ENCODE measurements at regions not wholly inside any gene's neighbourhood (a gene's known extent, or its start where the extent isn't known, plus 50 kb on each side); places are given as distances from the start of the nearest gene placed in this dataset.
A peak's percentile ranks its signal among the peaks of the same experiment; 100 is the strongest.
"Not testable (repeated sequence)": the region's sequence is repeated elsewhere in the genome, so short reads cannot be mapped to it uniquely, and the experiment has no call there.

DNA sequence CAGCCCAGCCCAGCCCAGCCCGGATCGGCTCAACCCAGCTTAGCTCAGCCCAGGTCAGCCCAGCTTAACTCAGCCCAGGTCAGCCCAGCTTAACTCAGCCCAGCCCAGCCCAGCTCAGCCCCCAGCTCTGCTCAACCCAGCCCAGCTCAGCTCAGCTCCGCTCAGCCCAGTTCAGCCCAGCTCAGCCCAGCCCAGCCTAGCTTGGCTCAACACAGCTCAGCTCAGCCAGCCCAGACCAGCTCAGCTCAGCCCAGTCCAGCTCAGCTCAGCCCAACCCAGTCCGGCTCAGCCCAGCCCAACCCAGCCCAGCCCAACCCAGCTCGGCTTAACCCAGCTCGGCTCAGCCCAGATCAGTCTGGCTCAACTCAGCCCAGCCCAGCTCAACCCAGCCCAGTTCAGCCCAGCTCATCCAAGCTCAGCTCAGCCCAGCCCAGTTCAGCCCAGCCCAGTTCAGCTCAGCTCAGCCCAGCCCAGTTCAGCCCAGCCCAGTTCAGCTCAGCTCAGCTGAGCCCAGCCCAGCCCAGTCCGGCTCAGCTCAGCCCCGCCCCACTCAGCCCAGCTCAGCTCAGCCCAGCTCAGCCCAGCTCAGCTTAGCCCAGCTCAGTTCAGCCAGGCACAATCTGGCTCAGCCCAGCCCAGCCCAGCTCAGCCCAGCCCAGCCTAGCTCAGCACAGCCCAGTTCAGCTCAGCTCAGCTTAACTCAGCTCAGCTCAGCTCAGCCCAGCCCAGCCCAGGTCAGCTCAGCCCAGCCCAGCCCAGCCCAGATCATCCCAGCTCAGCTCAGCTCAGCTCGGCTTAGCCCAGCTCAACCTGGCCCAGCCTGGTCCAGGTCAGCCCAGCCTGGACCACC lies 331.7 kb downstream of the TMEM121 start:
- Mint-ChIP-seq H3K4me3 (peak overlapping the region; percentile 77), H3K4me1 (ENCODE audit: low read depth) (peaks cover 60% of the 10 kb centered on the region), H3K36me3 (ENCODE audit: low read depth) (peaks cover 7% of the 10 kb centered on the region), H3K27ac (peak overlapping the region; percentile 96), H3K27me3 (no peaks in the 10 kb centered on the region), H3K9me3 (no peaks in the 10 kb centered on the region)
- POLR2A ChIA-PET = no interaction called here
- ATAC-seq (peak; percentile 7), DNase-seq (peak; percentile 36)
- CTCF ChIA-PET = interaction anchor here (0.9 to 1.4 kb wide), 2 partner anchors 10 to 86 kb away, joined by 3 to 4 read pairs; no protein-coding TSS in a partner anchor
- intact Hi-C loops (cut with micrococcal nuclease) = no loop called here
- no peak for TF ChIP-seq CTCF (IDR thresholded peaks at IDR 0.05)

DNA sequence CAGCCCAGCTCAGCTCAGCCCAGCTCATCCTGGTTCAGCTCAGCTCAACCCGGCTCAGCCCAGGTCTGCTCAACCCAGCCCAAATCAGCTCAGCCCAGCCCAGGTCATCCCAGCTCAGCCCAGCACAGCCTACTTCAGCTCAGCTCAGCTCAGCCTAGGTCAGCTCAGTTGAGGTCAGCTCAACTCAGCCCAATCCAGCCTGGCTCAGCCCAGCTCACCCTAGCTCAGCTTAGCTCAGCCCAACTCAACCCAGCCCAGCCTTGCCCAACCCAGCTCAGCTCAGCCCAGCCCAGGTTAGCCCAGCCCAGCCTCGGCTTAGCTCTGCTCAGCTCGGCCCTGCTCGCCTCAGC lies 332.3 kb downstream of the TMEM121 start:
- peak overlapping the region; percentile 96 for H3K27ac Mint-ChIP-seq
- H3K4me1 Mint-ChIP-seq (ENCODE audit: low read depth) = peaks cover 62% of the 10 kb centered on the region
- H3K4me3 Mint-ChIP-seq = peak overlapping the region; percentile 77
- no peak for DNase-seq
- intact Hi-C loops (cut with micrococcal nuclease) = no loop called here
- peaks cover 4% of the 10 kb centered on the region for H3K36me3 Mint-ChIP-seq (ENCODE audit: low read depth)
- ATAC-seq = no peak
- ChIA-PET POLR2A (no interaction called here), CTCF (interaction anchor here (1.4 kb wide), 1 partner anchor 86 kb away, joined by 4 read pairs; no protein-coding TSS in a partner anchor)
- TF ChIP-seq CTCF (IDR thresholded peaks at IDR 0.05) = no peak
- no peaks in the 10 kb centered on the region for H3K9me3 Mint-ChIP-seq
- no peaks in the 10 kb centered on the region for H3K27me3 Mint-ChIP-seq

DNA sequence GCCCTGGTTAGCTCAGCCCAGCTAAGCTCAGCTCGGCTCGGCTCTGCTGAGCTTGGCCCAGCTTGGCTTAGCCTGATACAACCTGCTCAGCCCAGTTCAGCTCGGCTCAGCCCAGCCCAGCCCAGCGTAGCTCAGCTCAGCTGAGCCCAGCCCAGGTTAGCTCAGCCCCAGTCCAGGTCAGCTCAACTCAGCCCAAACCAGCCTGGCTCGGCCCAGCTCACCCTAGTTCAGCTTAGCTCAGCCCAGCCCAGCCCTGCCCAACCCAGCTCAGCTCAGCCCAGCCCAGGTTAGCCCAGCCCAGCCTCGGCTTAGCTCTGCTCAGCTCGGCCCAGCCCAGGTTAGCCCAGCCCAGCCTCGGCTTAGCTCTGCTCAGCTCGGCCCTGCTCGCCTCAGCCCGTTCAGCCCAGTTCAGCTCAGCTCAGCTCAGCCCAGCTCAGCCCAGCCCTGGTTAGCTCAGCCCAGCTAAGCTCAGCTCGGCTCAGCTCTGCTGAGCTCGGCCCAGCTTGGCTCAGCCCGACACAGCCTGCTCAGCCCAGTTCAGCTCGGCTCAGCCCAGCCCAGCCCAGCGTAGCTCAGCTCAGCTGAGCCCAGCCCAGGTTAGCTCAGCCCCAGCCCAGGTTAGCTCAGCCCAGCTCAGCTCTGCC lies 332.8 kb downstream of the TMEM121 start:
- H3K36me3 Mint-ChIP-seq (ENCODE audit: low read depth); H3K27me3 Mint-ChIP-seq; POLR2A ChIA-PET; H3K9me3 Mint-ChIP-seq; DNase-seq; intact Hi-C loops (cut with micrococcal nuclease): not testable (repeated sequence)
- peaks cover 62% of the 10 kb centered on the region for H3K4me1 Mint-ChIP-seq (ENCODE audit: low read depth)
- peak overlapping the region; percentile 77 for H3K4me3 Mint-ChIP-seq
- peak overlapping the region; percentile 96 for H3K27ac Mint-ChIP-seq
- peak; percentile 1 for ATAC-seq
- CTCF ChIA-PET = interaction anchor here (1.2 kb wide), 1 partner anchor 141 kb away, joined by 3 read pairs; no protein-coding TSS in a partner anchor

DNA sequence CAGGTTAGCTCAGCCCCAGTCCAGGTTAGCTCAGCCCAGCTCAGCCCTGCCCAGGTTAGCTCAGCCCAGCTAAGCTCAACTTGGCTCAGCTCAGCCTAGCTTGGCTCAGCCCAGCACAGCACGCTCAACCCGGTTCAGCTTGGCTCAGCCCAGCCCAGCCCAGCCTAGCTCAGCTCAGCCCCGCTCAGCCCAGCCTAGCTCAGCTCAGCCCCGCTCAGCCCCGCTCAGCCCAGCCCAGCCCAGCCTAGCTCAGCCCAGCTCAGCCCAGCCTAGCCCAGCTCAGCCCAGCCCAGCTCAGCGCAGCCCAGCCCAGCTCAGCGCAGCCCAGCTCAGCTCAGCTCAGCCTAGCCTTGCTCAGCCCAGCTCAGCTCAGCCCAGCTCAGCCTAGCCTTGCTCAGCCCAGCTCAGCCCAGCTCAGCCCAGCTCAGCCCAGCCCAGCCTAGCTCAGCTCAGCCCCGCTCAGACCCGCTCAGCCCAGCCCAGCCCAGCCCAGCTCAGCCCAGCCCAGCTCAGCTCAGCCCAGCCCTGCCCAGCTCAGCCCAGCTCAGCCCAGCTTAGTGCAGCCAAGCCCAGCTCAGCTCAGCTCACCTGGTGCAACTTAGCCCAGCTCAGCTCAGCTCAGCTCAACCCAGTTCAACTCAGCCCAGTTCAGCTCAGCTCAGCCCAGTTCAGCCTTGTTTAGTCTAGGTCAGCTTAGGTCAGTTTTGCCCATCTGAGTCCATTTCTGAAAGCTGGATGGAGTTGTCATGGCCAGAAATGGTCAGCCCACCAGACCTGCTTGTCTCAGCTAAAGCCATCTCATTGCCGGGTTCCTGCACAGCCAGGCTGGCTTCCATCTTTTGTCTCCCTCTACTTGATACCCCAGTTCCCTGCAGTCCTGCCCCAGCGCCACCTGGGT lies 333.6 kb downstream of the TMEM121 start:
- peaks cover 65% of the 10 kb centered on the region for H3K4me1 Mint-ChIP-seq (ENCODE audit: low read depth)
- intact Hi-C loops (cut with micrococcal nuclease) = no loop called here
- ChIA-PET POLR2A (no interaction called here), CTCF (interaction anchor here (1.2 kb wide), 1 partner anchor 140 kb away, joined by 3 read pairs; no protein-coding TSS in a partner anchor)
- H3K27ac Mint-ChIP-seq = peak overlapping the region; percentile 96
- H3K4me3 Mint-ChIP-seq = peak overlapping the region; percentile 77
- peaks cover 1% of the 10 kb centered on the region for H3K36me3 Mint-ChIP-seq (ENCODE audit: low read depth)
- DNase-seq = peak; percentile 44
- TF ChIP-seq CTCF (IDR thresholded peaks at IDR 0.05) = no peak
- H3K9me3 Mint-ChIP-seq = no peaks in the 10 kb centered on the region
- peak; percentile 31 for ATAC-seq
- H3K27me3 Mint-ChIP-seq = no peaks in the 10 kb centered on the region
